Activated CD8-positive, alpha-beta T cell treated with anti-CD3 and anti-CD28 coated beads for 36 hours (primary cell): ENCODE measurements at regions not wholly inside any gene's neighbourhood (a gene's known extent, or its start where the extent isn't known, plus 50 kb on each side); places are given as distances from the start of the nearest gene placed in this dataset.

Source experiments
- ATAC-seq: fragments of 200-7000 bp; cut with Tn5 transposase; one replicate; pipeline ENCODE4 v1.10.0; 2021; ENCODE audit warnings: mild to moderate bottlenecking, moderate library complexity
- CTCF ChIA-PET: fragments of 350-600 bp; sonication (Branson Sonifier 250); formaldehyde crosslinking; loops from one replicate; lab custom pipeline; 2021; ENCODE audit warnings: antibody characterized with exemption; lab: Charles Lee
- POLR2A ChIA-PET: fragments of 350-600 bp; sonication (Branson Sonifier 250); formaldehyde crosslinking; loops from one replicate; lab custom pipeline; 2021; ENCODE audit warnings: antibody characterized with exemption; lab: Charles Lee
- DNase-seq: peaks from one replicate; pipeline ENCODE4 v3.0.0-alpha.2; 2020
- H3K27ac Mint-ChIP-seq: one replicate; pipeline ENCODE4 v1.8.0; 2021; ENCODE audit warnings: mild to moderate bottlenecking, mixed read lengths
- H3K27me3 Mint-ChIP-seq: one replicate; pipeline ENCODE4 v1.8.0; 2021; ENCODE audit warnings: mixed read lengths
- H3K36me3 Mint-ChIP-seq: one replicate; pipeline ENCODE4 v1.8.0; 2021; ENCODE audit warnings: low read depth, mixed read lengths
- H3K4me1 Mint-ChIP-seq: one replicate; pipeline ENCODE4 v1.8.0; 2021; ENCODE audit warnings: low read depth, mixed read lengths
- H3K4me3 Mint-ChIP-seq: one replicate; pipeline ENCODE4 v1.8.0; 2021; ENCODE audit warnings: mild to moderate bottlenecking, moderate library complexity, mixed read lengths
- H3K9me3 Mint-ChIP-seq: one replicate; pipeline ENCODE4 v1.8.0; 2021; ENCODE audit warnings: mixed read lengths
- CTCF ChIP-seq: fragments of 200-600 bp; IDR thresholded peaks from one replicate; pipeline ENCODE4 v1.8.0; 2022; ENCODE audit warnings: antibody characterized with exemption, mild to moderate bottlenecking
- intact Hi-C: fragments of 100-400 bp; cut with micrococcal nuclease; formaldehyde crosslinking; loops from one replicate; pipeline ENCODE4 v1.10.0; 2022

GRCh38 chr13:95392597-95392996 lies 91.3 kb upstream of the ABCC4 start:
- H3K36me3 Mint-ChIP-seq: no peaks in the 10 kb centered on the region
- ChIA-PET CTCF (interaction anchor here (2.0 to 2.6 kb wide), 2 partner anchors 12 to 204 kb away, joined by 11 to 15 read pairs; no protein-coding TSS in a partner anchor), POLR2A (no interaction called here)
- no peak overlapping the region for H3K27ac Mint-ChIP-seq
- DNase-seq (no peak), ATAC-seq (no peak)
- H3K4me3 Mint-ChIP-seq: no peak overlapping the region
- intact Hi-C loops: no loop called here
- H3K4me1 Mint-ChIP-seq: no peaks in the 10 kb centered on the region
- no peaks in the 10 kb centered on the region for H3K9me3 Mint-ChIP-seq
- no peak for TF ChIP-seq CTCF
- H3K27me3 Mint-ChIP-seq: peaks cover 13% of the 10 kb centered on the region

- POLR2A ChIA-PET: interaction anchor here (0.8 to 1.4 kb wide), 2 partner anchors 11 to 226 kb away, joined by 3 read pairs; no protein-coding TSS in a partner anchor
- H3K27me3 Mint-ChIP-seq: peaks cover 7% of the 10 kb centered on the region
- no peak overlapping the region for H3K27ac Mint-ChIP-seq
- no peaks in the 10 kb centered on the region for H3K36me3 Mint-ChIP-seq
- peak overlapping the region; percentile 79 for H3K4me3 Mint-ChIP-seq
- H3K9me3 Mint-ChIP-seq: no peaks in the 10 kb centered on the region
- peak; percentile 31 for ATAC-seq
- intact Hi-C loops: loop anchor here (1.0 kb wide), 2 partner anchors 23 to 214 kb away; no protein-coding TSS in a partner anchor
- H3K4me1 Mint-ChIP-seq: peaks cover 6% of the 10 kb centered on the region
- no peak for TF ChIP-seq CTCF
- CTCF ChIA-PET: interaction anchor here (0.9 to 13.4 kb wide), 67 partner anchors 8 to 970 kb away, joined by 3 to 309 read pairs (median 5); partner anchors contain the start of gene ABCC4
- DNase-seq: no peak
Observed at GRCh38 chr13:95403349-95404140, 102.3 kb upstream of the ABCC4 start.

GRCh38 chr13:95404141-95404882 lies 103.1 kb upstream of the ABCC4 start:
- peak; percentile 93 for ATAC-seq
- Mint-ChIP-seq H3K36me3 (no peaks in the 10 kb centered on the region), H3K4me3 (peak overlapping the region; percentile 79), H3K4me1 (peaks cover 6% of the 10 kb centered on the region), H3K27ac (no peak overlapping the region), H3K27me3 (peaks cover 7% of the 10 kb centered on the region), H3K9me3 (no peaks in the 10 kb centered on the region)
- ChIA-PET POLR2A (interaction anchor here (0.8 to 1.4 kb wide), 2 partner anchors 10 to 227 kb away, joined by 3 read pairs; no protein-coding TSS in a partner anchor), CTCF (interaction anchor here (0.6 to 13.4 kb wide), 85 partner anchors 9 to 971 kb away, joined by 3 to 309 read pairs (median 4); partner anchors contain the start of gene ABCC4)
- TF ChIP-seq CTCF: peak; percentile 93
- intact Hi-C loops: loop anchor here (1.0 kb wide), 2 partner anchors 24 to 215 kb away; no protein-coding TSS in a partner anchor
- DNase-seq: peak; percentile 79

- H3K36me3 Mint-ChIP-seq: no peaks in the 10 kb centered on the region
- intact Hi-C loops: no loop called here
- peaks cover 7% of the 10 kb centered on the region for H3K27me3 Mint-ChIP-seq
- no peak overlapping the region for H3K27ac Mint-ChIP-seq
- no peaks in the 10 kb centered on the region for H3K9me3 Mint-ChIP-seq
- ChIA-PET POLR2A (no interaction called here), CTCF (interaction anchor here (0.9 to 13.4 kb wide), 9 partner anchors 9 to 732 kb away, joined by 3 to 309 read pairs (median 4); no protein-coding TSS in a partner anchor)
- no peak overlapping the region for H3K4me3 Mint-ChIP-seq
- ATAC-seq (no peak), DNase-seq (no peak)
- TF ChIP-seq CTCF: no peak
- H3K4me1 Mint-ChIP-seq: peaks cover 6% of the 10 kb centered on the region
Observed at GRCh38 chr13:95406176-95406575, 104.9 kb upstream of the ABCC4 start.
